DMS79 treated with DMSO at 0.1 percent for 48 hours (cell line): ENCODE measurements at regions not wholly inside any gene's neighbourhood (a gene's known extent, or its start where the extent isn't known, plus 50 kb on each side); places are given as distances from the start of the nearest gene placed in this dataset.
"Not testable (repeated sequence)": the region's sequence is repeated elsewhere in the genome, so short reads cannot be mapped to it uniquely, and the experiment has no call there.

Experiments
- DNase-seq: peaks from one replicate; lab custom pipeline; 2025; lab: John Stamatoyannopoulos, UW

- DNase-seq, result no peak
These were observed 112.7 kb downstream of the GJA1 start for GRCh38 chr6:121548131-121548530.

DNA sequence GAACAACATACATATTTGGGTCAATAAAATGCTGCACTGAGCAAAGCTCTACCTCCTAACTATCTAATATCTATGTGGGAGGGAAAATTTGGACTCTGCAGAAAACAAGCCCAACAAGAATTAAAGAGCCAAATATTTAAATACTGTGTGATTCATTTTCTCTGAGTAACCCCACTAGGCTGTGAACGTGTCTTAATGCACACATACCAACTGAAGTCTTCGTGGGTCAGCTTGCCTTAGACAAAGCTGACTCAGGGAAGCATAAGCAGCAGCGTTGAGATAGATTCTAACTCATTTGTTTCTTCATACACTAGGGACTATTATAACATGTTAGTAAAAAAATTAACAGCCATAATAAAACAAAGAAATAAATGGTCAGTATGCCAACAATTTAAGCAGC lies 114.3 kb downstream of the GJA1 start:
- no peak for DNase-seq

DNA sequence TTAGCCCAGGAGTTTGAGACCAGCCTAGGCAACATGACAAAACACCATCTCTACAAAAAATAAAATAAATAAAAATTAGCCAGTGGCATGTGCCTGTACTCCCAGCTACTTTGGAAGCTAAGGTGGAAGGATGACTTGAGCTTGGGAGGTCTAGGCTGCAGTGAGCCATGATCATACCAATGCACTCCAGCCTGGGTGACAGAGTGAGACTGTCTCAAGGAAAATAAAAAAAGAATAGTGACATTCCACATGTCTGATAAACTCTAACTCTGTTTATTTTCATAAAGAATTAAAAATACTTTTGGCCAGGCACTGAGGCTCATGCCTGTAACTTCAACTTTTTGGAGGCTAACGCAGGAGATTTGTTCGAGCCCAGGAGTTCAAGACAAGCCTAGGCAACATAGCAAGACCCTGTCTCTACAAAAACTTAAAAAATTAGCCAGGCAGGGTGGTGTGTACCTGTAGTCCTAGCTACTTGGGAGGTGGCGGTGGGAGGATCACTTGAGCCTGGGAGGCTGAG lies 115.1 kb downstream of the GJA1 start:
- DNase-seq, result no peak

- no peak for DNase-seq
These were observed 119.8 kb downstream of the GJA1 start for GRCh38 chr6:121555201-121555600.

- not testable (repeated sequence) for DNase-seq
These were observed 120.7 kb downstream of the GJA1 start for GRCh38 chr6:121556149-121556548.

DNA sequence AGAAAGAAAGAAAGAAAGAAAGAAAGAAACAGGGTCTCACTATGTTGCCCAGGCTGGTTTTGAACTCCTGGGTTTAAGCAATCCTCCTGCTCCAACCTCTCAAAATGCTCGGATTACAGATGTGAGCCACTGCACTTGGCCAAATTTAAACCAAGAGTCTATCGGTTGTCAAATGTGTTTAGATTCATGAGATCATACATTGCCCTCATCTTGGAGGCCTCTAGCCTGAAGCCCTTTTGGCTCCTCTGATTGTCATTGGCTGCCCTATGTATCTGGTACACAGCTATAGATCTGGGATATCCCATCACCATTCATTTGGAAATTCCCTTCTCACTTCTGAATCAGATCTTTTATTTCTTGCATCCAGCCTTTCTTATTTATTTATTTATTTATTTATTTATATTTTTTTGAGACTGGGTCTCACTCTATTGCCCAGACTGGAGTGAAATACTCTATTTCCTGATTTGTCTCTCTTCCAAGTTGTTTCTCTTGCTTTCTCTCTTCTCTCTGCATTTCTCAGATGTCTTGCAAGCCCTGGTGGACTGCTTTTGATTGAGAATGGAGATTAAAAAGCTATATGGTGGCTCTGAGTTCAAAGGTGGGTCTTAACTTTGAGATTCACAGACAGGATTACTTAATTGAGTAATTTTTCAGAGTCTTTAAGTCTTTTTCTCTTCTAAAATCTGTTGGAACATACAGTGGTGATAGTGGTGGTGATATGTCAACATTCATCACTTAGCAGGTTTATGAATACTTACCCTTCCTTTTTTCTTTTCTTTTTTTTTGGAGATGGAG lies 121.9 kb downstream of the GJA1 start:
- DNase-seq, result no peak

DNA sequence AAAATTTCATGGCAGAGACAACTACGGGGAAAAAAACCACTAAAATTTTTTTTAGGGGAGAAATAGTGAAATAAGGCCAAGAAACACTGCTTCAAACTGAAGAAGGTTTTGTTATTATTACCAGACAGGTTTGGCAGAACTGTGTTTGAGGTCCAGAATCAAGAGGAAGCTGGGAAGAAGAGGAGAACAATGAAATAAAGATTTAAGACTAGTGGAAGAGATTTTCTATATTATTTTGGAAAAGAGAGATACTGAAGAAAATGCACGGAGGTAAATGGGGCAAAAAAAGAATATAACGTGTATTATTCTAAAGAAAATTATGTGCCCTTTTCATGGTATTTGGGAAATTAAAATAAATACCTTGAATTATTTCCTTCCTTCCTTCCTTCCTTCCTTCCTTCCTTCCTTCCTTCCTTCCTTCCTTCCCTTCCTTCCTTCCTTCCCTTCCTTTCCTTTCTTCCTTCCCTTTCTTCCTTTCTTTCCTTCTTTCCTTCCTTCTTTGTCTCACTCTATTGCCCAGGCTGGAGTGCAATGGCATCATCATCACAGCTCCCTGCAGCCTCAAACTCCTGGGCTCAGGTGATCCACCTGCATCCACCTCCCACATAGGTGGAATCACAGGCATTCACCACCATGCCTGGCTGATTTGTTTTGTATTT lies 124.3 kb downstream of the GJA1 start:
- DNase-seq, result no peak

DNA sequence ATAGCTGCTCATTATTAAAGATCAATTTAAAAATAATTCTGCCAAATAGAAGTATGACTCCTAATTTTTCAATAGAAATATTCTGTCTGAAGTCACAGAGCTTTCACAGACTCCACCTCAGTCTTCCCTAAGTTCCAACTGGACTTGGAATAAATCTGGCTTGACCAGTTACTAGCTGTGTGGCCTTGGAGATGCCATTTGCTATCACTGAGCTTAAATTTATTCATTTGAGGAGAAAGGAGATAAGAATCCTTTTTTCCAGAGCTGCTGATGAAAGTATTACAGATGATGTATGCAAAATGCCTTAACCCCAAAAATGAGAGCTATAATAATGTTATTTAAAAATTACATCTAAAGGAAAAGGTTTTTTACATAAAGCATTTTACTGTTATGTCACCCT lies 125.0 kb downstream of the GJA1 start:
- no peak for DNase-seq

GRCh38 chr6:121563286-121563685 lies 127.8 kb downstream of the GJA1 start:
- DNase-seq, result no peak

GRCh38 chr6:121564529-121564928 lies 129.1 kb downstream of the GJA1 start:
- DNase-seq, result not testable (repeated sequence)

DNA sequence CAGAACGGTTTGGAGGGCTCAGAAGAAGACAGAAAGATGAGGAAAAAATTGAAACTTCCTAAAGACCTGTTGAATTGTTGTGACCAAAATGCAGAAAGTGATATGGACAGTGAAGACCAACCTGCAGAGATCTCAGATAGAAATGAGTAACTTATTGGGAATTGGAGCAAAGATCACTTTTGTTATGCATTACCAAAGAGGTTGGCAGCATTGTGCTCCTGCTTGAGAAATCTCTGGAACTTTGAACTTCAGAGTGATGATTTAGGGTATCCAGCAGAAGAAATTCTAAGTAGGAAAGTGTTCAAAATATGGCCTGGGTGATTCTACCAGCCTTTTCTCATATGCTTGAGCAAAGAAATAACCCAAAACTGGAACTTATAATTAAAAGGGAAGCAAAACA lies 136.0 kb downstream of the GJA1 start:
- DNase-seq, result no peak

DNA sequence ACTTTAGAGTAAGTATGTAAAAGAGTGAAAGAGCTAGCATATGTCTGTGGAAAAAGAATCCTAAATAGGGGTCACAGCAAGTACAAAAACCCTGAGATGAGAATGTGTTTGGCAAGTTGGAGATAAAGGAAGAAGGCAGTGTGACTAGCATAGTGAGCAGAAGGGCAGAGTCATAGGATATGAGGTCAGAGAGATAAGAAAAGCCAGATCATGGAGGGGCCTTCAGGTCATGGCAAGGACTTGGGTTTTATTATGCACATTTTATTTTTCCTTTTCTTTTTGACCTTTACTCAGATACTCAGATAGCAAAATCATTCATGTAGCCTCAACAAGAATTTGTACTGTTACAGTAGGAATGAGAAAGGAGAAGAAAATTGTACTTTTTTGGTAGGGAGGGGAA lies 138.0 kb downstream of the GJA1 start:
- DNase-seq, result no peak

- no peak for DNase-seq
These were observed 142.8 kb downstream of the GJA1 start for GRCh38 chr6:121578216-121578615.

- DNase-seq, result no peak
These were observed 144.0 kb downstream of the GJA1 start for GRCh38 chr6:121579478-121579877.

DNA sequence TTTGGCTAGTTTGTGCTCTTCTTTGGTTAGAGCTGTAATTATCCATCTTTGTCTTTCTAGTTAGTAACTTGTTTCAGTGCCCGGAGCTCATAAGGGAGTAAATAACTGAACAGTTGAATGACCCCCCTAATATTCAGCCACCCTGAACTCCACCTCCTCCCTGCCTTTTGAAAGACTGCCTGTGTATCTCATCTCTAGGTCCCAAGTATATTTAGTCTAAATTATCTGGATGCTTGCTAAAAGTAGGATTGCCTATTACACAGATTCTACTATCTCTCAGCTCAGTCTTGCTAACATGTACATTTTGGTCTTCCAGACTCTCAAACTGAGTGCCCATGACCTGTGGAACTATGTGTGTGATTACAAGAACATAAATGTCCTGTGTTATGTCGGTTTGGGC lies 145.9 kb downstream of the GJA1 start:
- DNase-seq, result no peak

DNA sequence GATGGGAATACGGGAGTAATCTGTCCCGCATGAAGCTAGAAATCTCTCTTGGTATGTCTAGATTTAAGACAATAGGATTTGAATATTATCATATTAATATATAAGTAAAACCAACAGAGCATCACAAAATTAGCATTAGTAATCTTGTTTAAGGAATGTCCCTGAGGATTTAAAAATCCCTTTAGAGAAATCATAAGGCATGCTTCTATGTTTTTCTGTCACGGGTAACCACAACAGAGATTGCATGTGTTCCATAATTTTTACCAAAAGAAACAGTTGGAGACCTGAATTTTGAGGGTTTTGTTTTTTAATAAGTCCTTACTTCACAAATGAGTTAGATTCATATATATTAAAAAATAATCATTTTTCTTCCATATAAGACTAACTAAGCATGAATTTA lies 146.8 kb downstream of the GJA1 start:
- DNase-seq, result no peak

DNA sequence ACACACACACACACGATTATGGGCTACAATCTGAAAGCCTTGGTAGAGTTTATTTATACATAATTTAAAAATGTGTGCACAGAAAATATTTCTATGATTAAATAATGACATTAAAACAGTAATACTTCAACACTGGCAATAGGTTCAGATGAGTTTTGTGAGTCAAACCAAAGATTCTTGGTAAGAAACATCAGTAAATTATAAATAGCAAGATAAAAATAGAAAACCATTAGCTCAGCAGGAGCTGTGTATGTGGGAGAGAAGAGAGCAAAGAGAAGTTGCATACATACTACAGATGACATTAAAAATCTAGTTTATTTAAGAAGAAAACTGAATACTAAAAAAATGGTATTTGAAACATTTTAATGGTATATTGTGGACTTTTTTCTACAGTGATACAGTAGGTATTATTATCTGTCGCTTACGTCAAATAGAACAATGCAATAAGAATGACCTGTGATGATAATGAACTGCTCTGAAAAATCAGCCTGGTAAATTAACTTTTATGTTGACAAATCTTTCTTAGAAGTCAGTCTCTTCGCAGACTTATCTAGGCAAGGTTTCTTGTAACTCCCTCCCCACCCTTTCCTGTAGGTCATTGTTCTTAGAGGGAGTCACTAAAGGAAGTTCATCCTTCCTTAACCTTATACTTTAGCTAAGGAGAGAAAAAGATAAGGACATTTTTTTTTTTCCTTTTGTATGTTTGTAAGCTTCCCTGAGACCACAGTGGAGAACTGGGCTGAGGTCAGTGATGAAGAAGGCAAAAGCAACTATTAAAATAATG lies 149.3 kb downstream of the GJA1 start:
- no peak for DNase-seq

DNA sequence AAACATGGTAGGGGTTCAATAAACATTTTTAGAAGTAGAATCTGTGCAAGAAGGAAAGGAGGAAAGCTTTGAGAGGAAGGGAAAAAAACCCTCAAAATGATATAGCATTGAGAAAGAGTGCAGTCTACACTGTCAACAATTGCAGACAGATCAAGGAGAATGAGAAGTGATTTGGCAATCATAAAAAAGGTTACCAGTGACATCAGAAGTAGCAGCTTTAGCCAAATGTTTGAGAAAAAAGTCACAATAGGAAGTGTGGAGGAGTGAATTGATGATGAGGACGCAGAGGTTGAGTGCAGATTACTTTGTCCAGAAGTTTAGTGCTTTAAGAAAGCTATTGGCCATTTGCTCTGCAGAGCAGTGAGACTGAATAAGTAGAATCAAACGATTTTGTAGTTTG lies 155.0 kb downstream of the GJA1 start:
- no peak for DNase-seq

GRCh38 chr6:121590916-121591315 lies 155.5 kb downstream of the GJA1 start:
- DNase-seq, result no peak

GRCh38 chr6:121592261-121592935 lies 157.0 kb downstream of the GJA1 start:
- DNase-seq, result no peak

- DNase-seq, result no peak
These were observed 157.7 kb downstream of the GJA1 start for GRCh38 chr6:121593011-121593641.

DNA sequence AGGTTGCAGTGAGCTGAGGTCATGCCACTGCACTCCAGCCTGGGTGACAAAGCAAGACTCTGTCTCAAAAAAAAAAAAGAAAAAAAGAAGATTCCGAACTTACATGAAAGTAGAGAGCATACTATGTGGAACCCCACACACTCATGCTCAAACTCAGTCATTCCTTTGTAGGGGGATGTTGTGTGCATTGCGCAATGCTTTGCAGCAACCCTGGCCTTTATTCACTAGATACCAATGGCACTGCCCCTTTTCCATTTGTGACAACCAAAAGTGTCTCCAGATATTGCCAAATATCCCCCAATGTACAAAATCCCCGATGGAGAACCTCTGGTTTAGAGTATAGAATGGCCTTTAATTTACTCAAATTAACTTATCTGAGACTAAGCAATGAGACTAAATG lies 158.6 kb downstream of the GJA1 start:
- no peak for DNase-seq
